ENCODE measurements at regions not wholly inside any gene's neighbourhood (a gene's known extent, or its start where the extent isn't known, plus 50 kb on each side); places are given as distances from the start of the nearest gene placed in this dataset.

- no peak overlapping the region for H3K14ac ChIP-seq (ENCODE audit: low read length in 2 of 2)
- H2BK5ac ChIP-seq (ENCODE audit: low read depth, low read length, poor library complexity, severe bottlenecking) = no peak overlapping the region
- H3K9ac ChIP-seq (ENCODE audit: low read length) = no peak overlapping the region
- H3K4me1 ChIP-seq (ENCODE audit: control insufficient read depth, insufficient read depth, low read depth, low read length) = no peaks in the 10 kb centered on the region
- no peak overlapping the region for H3K18ac ChIP-seq (ENCODE audit: low read depth in 1 of 2, low read length in 2 of 2)
- 89% methylated on average over 7 of the region's 7 CpGs for WGBS
- H2AFZ ChIP-seq (ENCODE audit: low read depth, low read length) = no peak overlapping the region
- no peak overlapping the region for H3K23ac ChIP-seq (ENCODE audit: low read length in 2 of 2)
- DNase-seq = no peak
- H3K79me1 ChIP-seq (replicated peaks; ENCODE audit: low read length, poor library complexity, severe bottlenecking) = no peaks in the 10 kb centered on the region
- H2BK12ac ChIP-seq (ENCODE audit: low read length in 2 of 2) = no peak overlapping the region
- no peak overlapping the region for H4K91ac ChIP-seq (ENCODE audit: low read length)
- H3K9me3 ChIP-seq (ENCODE audit: control insufficient read depth, low read length) = no peaks in the 10 kb centered on the region
- H3K27ac ChIP-seq (ENCODE audit: low read length, poor library complexity, severe bottlenecking) = no peak overlapping the region
- H3K4me2 ChIP-seq (ENCODE audit: low read length, poor library complexity, severe bottlenecking) = no peak overlapping the region
- H2BK15ac ChIP-seq (ENCODE audit: low read depth, poor library complexity, severe bottlenecking) = no peak overlapping the region
- no peak overlapping the region for H2BK120ac ChIP-seq (ENCODE audit: low read depth, low read length)
- H3K27me3 ChIP-seq (ENCODE audit: control insufficient read depth in 1 of 2, insufficient read depth in 1 of 2, low read length in 2 of 2) = no peaks in the 10 kb centered on the region
- no peak overlapping the region for H2AK5ac ChIP-seq (ENCODE audit: low read length, severe bottlenecking)
- H3K36me3 ChIP-seq (ENCODE audit: control insufficient read depth in 1 of 2, insufficient read depth in 2 of 2, low read depth in 1 of 2, low read length in 2 of 2) = no peaks in the 10 kb centered on the region
- no peak overlapping the region for H4K8ac ChIP-seq (ENCODE audit: low read length)
- no peak overlapping the region for H3K4me3 ChIP-seq (ENCODE audit: insufficient read depth in 1 of 2, low read depth in 1 of 2, low read length in 2 of 2)
- H3K4ac ChIP-seq (ENCODE audit: low read depth in 1 of 2, low read length in 2 of 2) = no peak overlapping the region
Observed at GRCh38 chr5:107799306-107799705, 128.6 kb upstream of the EFNA5 start.

GRCh38 chr5:107796797-107797196 is 126.1 kb upstream of the EFNA5 start:
- no CpG with 5 or more reads among the region's 3 CpGs for WGBS
- Histone ChIP-seq H2BK15ac (ENCODE audit: low read depth, poor library complexity, severe bottlenecking) (no peak overlapping the region), H3K79me1 (replicated peaks; ENCODE audit: low read length, poor library complexity, severe bottlenecking) (no peaks in the 10 kb centered on the region), H3K4me1 (ENCODE audit: control insufficient read depth, insufficient read depth, low read depth, low read length) (no peaks in the 10 kb centered on the region), H2BK12ac (ENCODE audit: low read length in 2 of 2) (no peak overlapping the region), H3K27ac (ENCODE audit: low read length, poor library complexity, severe bottlenecking) (no peak overlapping the region), H2AFZ (ENCODE audit: low read depth, low read length) (no peak overlapping the region), H3K4me3 (ENCODE audit: insufficient read depth in 1 of 2, low read depth in 1 of 2, low read length in 2 of 2) (no peak overlapping the region), H2BK120ac (ENCODE audit: low read depth, low read length) (no peak overlapping the region), H3K4ac (ENCODE audit: low read depth in 1 of 2, low read length in 2 of 2) (no peak overlapping the region), H2BK5ac (ENCODE audit: low read depth, low read length, poor library complexity, severe bottlenecking) (no peak overlapping the region), H3K27me3 (ENCODE audit: control insufficient read depth in 1 of 2, insufficient read depth in 1 of 2, low read length in 2 of 2) (no peaks in the 10 kb centered on the region), H3K14ac (ENCODE audit: low read length in 2 of 2) (no peak overlapping the region), H4K8ac (ENCODE audit: low read length) (no peak overlapping the region), H3K9ac (ENCODE audit: low read length) (no peak overlapping the region), H3K4me2 (ENCODE audit: low read length, poor library complexity, severe bottlenecking) (no peak overlapping the region), H3K9me3 (ENCODE audit: control insufficient read depth, low read length) (no peaks in the 10 kb centered on the region), H3K23ac (ENCODE audit: low read length in 2 of 2) (no peak overlapping the region), H2AK5ac (ENCODE audit: low read length, severe bottlenecking) (no peak overlapping the region), H3K18ac (ENCODE audit: low read depth in 1 of 2, low read length in 2 of 2) (no peak overlapping the region), H4K91ac (ENCODE audit: low read length) (no peak overlapping the region), H3K36me3 (ENCODE audit: control insufficient read depth in 1 of 2, insufficient read depth in 2 of 2, low read depth in 1 of 2, low read length in 2 of 2) (no peaks in the 10 kb centered on the region)
- no peak for DNase-seq

- Histone ChIP-seq H3K27me3 (ENCODE audit: control insufficient read depth in 1 of 2, insufficient read depth in 1 of 2, low read length in 2 of 2) (no peaks in the 10 kb centered on the region), H3K4me3 (ENCODE audit: insufficient read depth in 1 of 2, low read depth in 1 of 2, low read length in 2 of 2) (no peak overlapping the region), H3K9ac (ENCODE audit: low read length) (no peak overlapping the region), H3K14ac (ENCODE audit: low read length in 2 of 2) (no peak overlapping the region), H3K79me1 (replicated peaks; ENCODE audit: low read length, poor library complexity, severe bottlenecking) (no peaks in the 10 kb centered on the region), H2AFZ (ENCODE audit: low read depth, low read length) (no peak overlapping the region), H4K91ac (ENCODE audit: low read length) (no peak overlapping the region), H2AK5ac (ENCODE audit: low read length, severe bottlenecking) (no peak overlapping the region), H3K4me2 (ENCODE audit: low read length, poor library complexity, severe bottlenecking) (no peak overlapping the region), H3K18ac (ENCODE audit: low read depth in 1 of 2, low read length in 2 of 2) (no peak overlapping the region), H3K27ac (ENCODE audit: low read length, poor library complexity, severe bottlenecking) (no peak overlapping the region), H3K9me3 (ENCODE audit: control insufficient read depth, low read length) (no peaks in the 10 kb centered on the region), H2BK12ac (ENCODE audit: low read length in 2 of 2) (no peak overlapping the region), H3K23ac (ENCODE audit: low read length in 2 of 2) (no peak overlapping the region), H2BK120ac (ENCODE audit: low read depth, low read length) (no peak overlapping the region), H3K36me3 (ENCODE audit: control insufficient read depth in 1 of 2, insufficient read depth in 2 of 2, low read depth in 1 of 2, low read length in 2 of 2) (no peaks in the 10 kb centered on the region), H2BK5ac (ENCODE audit: low read depth, low read length, poor library complexity, severe bottlenecking) (no peak overlapping the region), H4K8ac (ENCODE audit: low read length) (no peak overlapping the region), H2BK15ac (ENCODE audit: low read depth, poor library complexity, severe bottlenecking) (no peak overlapping the region), H3K4me1 (ENCODE audit: control insufficient read depth, insufficient read depth, low read depth, low read length) (no peaks in the 10 kb centered on the region), H3K4ac (ENCODE audit: low read depth in 1 of 2, low read length in 2 of 2) (no peak overlapping the region)
- 90% methylated on average over 3 of the region's 3 CpGs for WGBS
- DNase-seq = no peak
Observed at GRCh38 chr5:107794741-107795140, 124.0 kb upstream of the EFNA5 start.

GRCh38 chr5:107792940-107793339 is 122.2 kb upstream of the EFNA5 start:
- no peak overlapping the region for H3K4me3 ChIP-seq (ENCODE audit: insufficient read depth in 1 of 2, low read depth in 1 of 2, low read length in 2 of 2)
- H2BK5ac ChIP-seq (ENCODE audit: low read depth, low read length, poor library complexity, severe bottlenecking) = no peak overlapping the region
- H3K79me1 ChIP-seq (replicated peaks; ENCODE audit: low read length, poor library complexity, severe bottlenecking) = no peaks in the 10 kb centered on the region
- no peak for DNase-seq
- no peak overlapping the region for H2AK5ac ChIP-seq (ENCODE audit: low read length, severe bottlenecking)
- no peak overlapping the region for H3K27ac ChIP-seq (ENCODE audit: low read length, poor library complexity, severe bottlenecking)
- no peak overlapping the region for H3K9ac ChIP-seq (ENCODE audit: low read length)
- no peak overlapping the region for H4K91ac ChIP-seq (ENCODE audit: low read length)
- no peak overlapping the region for H3K4me2 ChIP-seq (ENCODE audit: low read length, poor library complexity, severe bottlenecking)
- H3K14ac ChIP-seq (ENCODE audit: low read length in 2 of 2) = no peak overlapping the region
- no peak overlapping the region for H2BK15ac ChIP-seq (ENCODE audit: low read depth, poor library complexity, severe bottlenecking)
- H3K4me1 ChIP-seq (ENCODE audit: control insufficient read depth, insufficient read depth, low read depth, low read length) = no peaks in the 10 kb centered on the region
- no peaks in the 10 kb centered on the region for H3K36me3 ChIP-seq (ENCODE audit: control insufficient read depth in 1 of 2, insufficient read depth in 2 of 2, low read depth in 1 of 2, low read length in 2 of 2)
- H3K4ac ChIP-seq (ENCODE audit: low read depth in 1 of 2, low read length in 2 of 2) = no peak overlapping the region
- H2AFZ ChIP-seq (ENCODE audit: low read depth, low read length) = no peak overlapping the region
- H2BK12ac ChIP-seq (ENCODE audit: low read length in 2 of 2) = no peak overlapping the region
- H4K8ac ChIP-seq (ENCODE audit: low read length) = no peak overlapping the region
- H3K18ac ChIP-seq (ENCODE audit: low read depth in 1 of 2, low read length in 2 of 2) = no peak overlapping the region
- no peaks in the 10 kb centered on the region for H3K9me3 ChIP-seq (ENCODE audit: control insufficient read depth, low read length)
- no peak overlapping the region for H2BK120ac ChIP-seq (ENCODE audit: low read depth, low read length)
- no peak overlapping the region for H3K23ac ChIP-seq (ENCODE audit: low read length in 2 of 2)
- no peaks in the 10 kb centered on the region for H3K27me3 ChIP-seq (ENCODE audit: control insufficient read depth in 1 of 2, insufficient read depth in 1 of 2, low read length in 2 of 2)

All from mesenchymal stem cell (in vitro differentiated cells and primary cell).